Mucosa of stomach (tissue), 1 donor: ENCODE measurements at regions not wholly inside any gene's neighbourhood (a gene's known extent, or its start where the extent isn't known, plus 50 kb on each side); places are given as distances from the start of the nearest gene placed in this dataset.

Experiments
- H3K27me3 ChIP-seq: one replicate; pipeline ENCODE4 v1.7.0; 2013; ENCODE audit warnings: mild to moderate bottlenecking, low read length; ENCODE audit not compliant: control insufficient read depth, insufficient read depth
- H3K36me3 ChIP-seq: one replicate; pipeline ENCODE4 v1.7.0; 2013; ENCODE audit warnings: low read length; ENCODE audit not compliant: control insufficient read depth, insufficient read depth
- H3K4me1 ChIP-seq: one replicate; pipeline ENCODE4 v1.7.0; 2013; ENCODE audit warnings: mild to moderate bottlenecking, low read length; ENCODE audit not compliant: control insufficient read depth, insufficient read depth
- H3K4me3 ChIP-seq: one replicate; pipeline ENCODE4 v1.7.0; 2013; ENCODE audit warnings: low read length
- H3K9ac ChIP-seq: one replicate; pipeline ENCODE4 v1.7.0; 2013; ENCODE audit warnings: mild to moderate bottlenecking, low read length, moderate library complexity
- H3K9me3 ChIP-seq: one replicate; pipeline ENCODE4 v1.7.0; 2013; ENCODE audit warnings: mild to moderate bottlenecking, low read length, moderate library complexity; ENCODE audit not compliant: control insufficient read depth
- donor health status: Pancreatic carcinoma.

GRCh38 chr4:11876104-11876503 is 447.4 kb upstream of the HS3ST1 start:
- no peak overlapping the region for H3K9ac ChIP-seq
- no peaks in the 10 kb centered on the region for H3K27me3 ChIP-seq
- H3K4me3 ChIP-seq: no peak overlapping the region
- H3K9me3 ChIP-seq: no peaks in the 10 kb centered on the region
- H3K4me1 ChIP-seq: no peaks in the 10 kb centered on the region
- no peaks in the 10 kb centered on the region for H3K36me3 ChIP-seq

- no peaks in the 10 kb centered on the region for H3K36me3 ChIP-seq
- H3K4me1 ChIP-seq: no peaks in the 10 kb centered on the region
- H3K4me3 ChIP-seq: no peak overlapping the region
- no peaks in the 10 kb centered on the region for H3K27me3 ChIP-seq
- no peak overlapping the region for H3K9ac ChIP-seq
- no peaks in the 10 kb centered on the region for H3K9me3 ChIP-seq
Measured at GRCh38 chr4:11869191-11869870, 440.6 kb upstream of the HS3ST1 start.

GRCh38 chr4:11866391-11866790 is 437.7 kb upstream of the HS3ST1 start:
- Histone ChIP-seq H3K4me1 (no peaks in the 10 kb centered on the region), H3K9ac (no peak overlapping the region), H3K27me3 (no peaks in the 10 kb centered on the region), H3K9me3 (no peaks in the 10 kb centered on the region), H3K4me3 (no peak overlapping the region), H3K36me3 (no peaks in the 10 kb centered on the region)

GRCh38 chr4:11860996-11861395 is 432.3 kb upstream of the HS3ST1 start:
- Histone ChIP-seq H3K4me3 (no peak overlapping the region), H3K9me3 (no peaks in the 10 kb centered on the region), H3K4me1 (no peaks in the 10 kb centered on the region), H3K36me3 (no peaks in the 10 kb centered on the region), H3K27me3 (no peaks in the 10 kb centered on the region), H3K9ac (no peak overlapping the region)

- Histone ChIP-seq H3K27me3 (no peaks in the 10 kb centered on the region), H3K9me3 (no peaks in the 10 kb centered on the region), H3K36me3 (no peaks in the 10 kb centered on the region), H3K4me3 (no peak overlapping the region), H3K9ac (no peak overlapping the region), H3K4me1 (no peaks in the 10 kb centered on the region)
Measured at GRCh38 chr4:11857881-11858280, 429.2 kb upstream of the HS3ST1 start.

- Histone ChIP-seq H3K9ac (no peak overlapping the region), H3K4me1 (no peaks in the 10 kb centered on the region), H3K9me3 (no peaks in the 10 kb centered on the region), H3K27me3 (no peaks in the 10 kb centered on the region), H3K4me3 (no peak overlapping the region), H3K36me3 (no peaks in the 10 kb centered on the region)
Measured at GRCh38 chr4:11847167-11847566, 418.5 kb upstream of the HS3ST1 start.

- no peaks in the 10 kb centered on the region for H3K27me3 ChIP-seq
Measured at GRCh38 chr4:11843927-11844326, 415.2 kb upstream of the HS3ST1 start.

GRCh38 chr4:11843340-11843739 is 414.6 kb upstream of the HS3ST1 start:
- Histone ChIP-seq H3K36me3 (no peaks in the 10 kb centered on the region), H3K27me3 (no peaks in the 10 kb centered on the region), H3K9ac (no peak overlapping the region), H3K9me3 (no peaks in the 10 kb centered on the region), H3K4me3 (no peak overlapping the region), H3K4me1 (no peaks in the 10 kb centered on the region)

More at GRCh38 chr4:11843927-11844326, 415.2 kb upstream of the HS3ST1 start:
- Histone ChIP-seq H3K9ac (no peak overlapping the region), H3K36me3 (no peaks in the 10 kb centered on the region), H3K9me3 (no peaks in the 10 kb centered on the region), H3K4me1 (no peaks in the 10 kb centered on the region), H3K4me3 (no peak overlapping the region)

GRCh38 chr4:11842620-11843263 is 414.0 kb upstream of the HS3ST1 start:
- H3K36me3 ChIP-seq: no peaks in the 10 kb centered on the region
- no peaks in the 10 kb centered on the region for H3K9me3 ChIP-seq
- H3K27me3 ChIP-seq: no peaks in the 10 kb centered on the region
- H3K4me3 ChIP-seq: no peak overlapping the region
- no peak overlapping the region for H3K9ac ChIP-seq
- no peaks in the 10 kb centered on the region for H3K4me1 ChIP-seq

GRCh38 chr4:11839889-11840288 is 411.2 kb upstream of the HS3ST1 start:
- H3K9ac ChIP-seq: no peak overlapping the region

GRCh38 chr4:11831739-11832138 is 403.0 kb upstream of the HS3ST1 start:
- Histone ChIP-seq H3K9me3 (no peaks in the 10 kb centered on the region), H3K4me1 (no peaks in the 10 kb centered on the region), H3K4me3 (no peak overlapping the region), H3K27me3 (no peaks in the 10 kb centered on the region), H3K36me3 (no peaks in the 10 kb centered on the region), H3K9ac (no peak overlapping the region)

More at GRCh38 chr4:11839889-11840288, 411.2 kb upstream of the HS3ST1 start:
- Histone ChIP-seq H3K4me1 (no peaks in the 10 kb centered on the region), H3K9me3 (no peaks in the 10 kb centered on the region), H3K27me3 (no peaks in the 10 kb centered on the region), H3K36me3 (no peaks in the 10 kb centered on the region), H3K4me3 (no peak overlapping the region)

GRCh38 chr4:11824566-11824965 is 395.9 kb upstream of the HS3ST1 start:
- Histone ChIP-seq H3K4me1 (no peaks in the 10 kb centered on the region), H3K27me3 (peaks cover 3% of the 10 kb centered on the region), H3K9me3 (no peaks in the 10 kb centered on the region), H3K4me3 (no peak overlapping the region), H3K36me3 (no peaks in the 10 kb centered on the region), H3K9ac (no peak overlapping the region)
